H1 (cell line): ENCODE measurements at regions not wholly inside any gene's neighbourhood (a gene's known extent, or its start where the extent isn't known, plus 50 kb on each side); places are given as distances from the start of the nearest gene placed in this dataset.

Experiments used
- BACH1 ChIP-seq: IDR thresholded peaks from 2 replicates; pipeline ENCODE4 v1.6.1; 2012; ENCODE audit warnings: low read length, improper control_type of control experiment
- EZH2 ChIP-seq: fragments of 200-600 bp; sonication (generic); IDR thresholded peaks from 2 replicates; pipeline ENCODE4 v1.7.1; 2012; ENCODE audit warnings: low read depth, mild to moderate bottlenecking, moderate library complexity, low read length, inconsistent platforms; ENCODE audit not compliant: severe bottlenecking
- KDM1A ChIP-seq: fragments of 200-600, 300-600 bp; sonication (generic); IDR thresholded peaks from 2 replicates; pipeline ENCODE4 v1.7.1; 2016; ENCODE audit warnings: mild to moderate bottlenecking, low read length, borderline replicate concordance
- RNF2 ChIP-seq: fragments of 200-900, 300-1000 bp; sonication (generic); IDR thresholded peaks from 2 replicates; pipeline ENCODE4 v1.7.1; 2016; ENCODE audit warnings: borderline replicate concordance, low read depth, mild to moderate bottlenecking, antibody characterized with exemption, low read length; ENCODE audit not compliant: poor library complexity, severe bottlenecking; ENCODE audit errors: missing control alignments

DNA sequence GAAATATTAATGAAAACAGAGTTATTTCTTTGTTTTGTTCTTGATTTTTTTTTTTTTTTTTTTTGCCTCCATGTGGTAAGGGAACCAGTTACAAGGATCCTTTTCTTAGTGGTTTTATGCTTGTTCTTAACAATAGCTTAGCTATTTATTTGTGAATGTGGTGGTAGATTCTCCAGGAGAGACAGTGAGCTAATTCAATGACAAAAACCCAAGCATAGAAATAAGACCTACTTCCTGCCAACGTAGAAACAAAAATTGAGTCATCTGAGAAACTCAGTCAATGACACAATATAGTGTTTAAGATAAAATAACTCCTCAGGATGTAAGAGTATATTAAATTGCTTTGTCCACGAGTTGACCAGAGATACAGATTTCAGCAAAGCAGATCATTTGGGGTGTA, 863.8 kb upstream of the PABPC4L start (continued):
- no peak for TF ChIP-seq KDM1A
- TF ChIP-seq EZH2 = no peak
- TF ChIP-seq BACH1 = no peak
- TF ChIP-seq RNF2 = no peak
